Fibroblast of lung (primary cell): ENCODE measurements at regions not wholly inside any gene's neighbourhood (a gene's known extent, or its start where the extent isn't known, plus 50 kb on each side); places are given as distances from the start of the nearest gene placed in this dataset.

Experiments
- EZH2 ChIP-seq: IDR thresholded peaks from 2 replicates; pipeline ENCODE4 v1.5.1; 2012; ENCODE audit warnings: low read length, control low read depth, mild to moderate bottlenecking; ENCODE audit errors: missing control alignments
- TF ChIP-seq, protein P1 (sequence below), 2 donors: IDR thresholded peaks in 1 of 2; conservative IDR thresholded peaks in 1 of 2; 1 replicate in 1 of 2; 2 replicates in 1 of 2; pipeline ENCODE4 v1.5.1; 2011 to 2012; ENCODE audit warnings: low read length in 2 of 2, control low read depth in 1 of 2, inconsistent platforms in 1 of 2, low read depth in 1 of 2, mild to moderate bottlenecking in 1 of 2

DNA sequence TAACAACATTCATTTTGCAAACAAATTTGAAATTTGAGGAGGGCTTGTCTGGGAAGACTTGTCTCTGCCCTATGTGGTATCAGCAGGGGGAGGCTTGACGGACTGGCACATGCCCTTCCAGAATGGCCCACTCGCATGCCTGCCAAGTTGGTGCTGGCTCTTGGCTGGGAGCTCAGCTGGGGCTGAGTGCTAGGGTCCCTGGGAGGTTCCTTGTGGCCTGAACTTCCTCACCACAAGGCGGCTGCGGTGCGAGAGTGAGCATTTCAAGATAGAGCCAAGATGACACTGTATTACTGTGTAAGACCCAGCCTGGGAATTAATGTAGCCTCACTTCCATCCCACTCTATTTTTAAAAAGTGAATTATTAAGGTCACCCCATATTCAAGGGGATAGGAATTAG lies 271.6 kb upstream of the PLEKHG7 start:
- no peak for TF ChIP-seq EZH2
- TF ChIP-seq, protein P1, sequence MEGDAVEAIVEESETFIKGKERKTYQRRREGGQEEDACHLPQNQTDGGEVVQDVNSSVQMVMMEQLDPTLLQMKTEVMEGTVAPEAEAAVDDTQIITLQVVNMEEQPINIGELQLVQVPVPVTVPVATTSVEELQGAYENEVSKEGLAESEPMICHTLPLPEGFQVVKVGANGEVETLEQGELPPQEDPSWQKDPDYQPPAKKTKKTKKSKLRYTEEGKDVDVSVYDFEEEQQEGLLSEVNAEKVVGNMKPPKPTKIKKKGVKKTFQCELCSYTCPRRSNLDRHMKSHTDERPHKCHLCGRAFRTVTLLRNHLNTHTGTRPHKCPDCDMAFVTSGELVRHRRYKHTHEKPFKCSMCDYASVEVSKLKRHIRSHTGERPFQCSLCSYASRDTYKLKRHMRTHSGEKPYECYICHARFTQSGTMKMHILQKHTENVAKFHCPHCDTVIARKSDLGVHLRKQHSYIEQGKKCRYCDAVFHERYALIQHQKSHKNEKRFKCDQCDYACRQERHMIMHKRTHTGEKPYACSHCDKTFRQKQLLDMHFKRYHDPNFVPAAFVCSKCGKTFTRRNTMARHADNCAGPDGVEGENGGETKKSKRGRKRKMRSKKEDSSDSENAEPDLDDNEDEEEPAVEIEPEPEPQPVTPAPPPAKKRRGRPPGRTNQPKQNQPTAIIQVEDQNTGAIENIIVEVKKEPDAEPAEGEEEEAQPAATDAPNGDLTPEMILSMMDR (conservative IDR thresholded peaks at IDR 0.05 in 1 of 2, IDR thresholded peaks at IDR 0.05 in 1 of 2; ENCODE audit: low read depth in 1 of 2, low read length in 2 of 2): no peak
